HEK293 (cell line): ENCODE measurements at regions not wholly inside any gene's neighbourhood (a gene's known extent, or its start where the extent isn't known, plus 50 kb on each side); places are given as distances from the start of the nearest gene placed in this dataset.

ENCODE experiments used
- CTCF ChIA-PET: fragments of 350-600 bp; formaldehyde crosslinking; extraction: SDS; loops from one replicate; lab custom pipeline; 2021; ENCODE audit warnings: antibody characterized with exemption; lab: Yijun Ruan, JAX
- POLR2A ChIA-PET: fragments of 300-600 bp; formaldehyde crosslinking; extraction: SDS; loops from one replicate; lab custom pipeline; 2020; ENCODE audit warnings: antibody characterized with exemption, inconsistent platforms; lab: Yijun Ruan, JAX
- H3K27ac ChIP-seq: fragments of 200-500 bp; sonication (Bioruptor generic); 2 replicates; pipeline ENCODE4 v1.5.1; 2014; ENCODE audit warnings: low read depth, low read length, control low read depth, inconsistent platforms; ENCODE audit errors: extremely low read depth
- H3K36me3 ChIP-seq, 2 experiments: fragments of 200-500 bp in 1 of 2; sonication (Bioruptor generic) in 1 of 2; 1 replicate in 1 of 2; 2 replicates in 1 of 2; pipeline ENCODE4 v1.5.1; 2014 to 2017; ENCODE audit warnings: inconsistent platforms in 2 of 2, low read length in 2 of 2; ENCODE audit not compliant: control insufficient read depth in 2 of 2, insufficient read depth in 1 of 2
- H3K4me1 ChIP-seq: fragments of 200-500 bp; sonication (Bioruptor generic); 2 replicates; pipeline ENCODE4 v1.5.1; 2014; ENCODE audit warnings: mild to moderate bottlenecking, low read length, inconsistent platforms; ENCODE audit not compliant: control insufficient read depth, insufficient read depth
- H3K4me3 ChIP-seq: 2 replicates; pipeline ENCODE4 v1.5.1; 2011; ENCODE audit warnings: low read depth, mild to moderate bottlenecking, control low read depth, low read length, moderate library complexity
- H3K9me3 ChIP-seq: fragments of 200-500 bp; sonication (Bioruptor generic); 2 replicates; pipeline ENCODE4 v1.5.1; 2014; ENCODE audit warnings: low read depth, low read length, inconsistent platforms; ENCODE audit not compliant: control insufficient read depth, insufficient read depth
- KLF7 ChIP-seq: fragments of 450-650 bp; formaldehyde crosslinking; IDR thresholded peaks from 2 replicates; pipeline ENCODE4 v1.5.1; 2016; ENCODE audit warnings: missing biosample characterization, missing genetic modification characterization, borderline replicate concordance
- KLF8 ChIP-seq: fragments of 450-650 bp; formaldehyde crosslinking; IDR thresholded peaks from 2 replicates; pipeline ENCODE4 v1.5.1; 2016; ENCODE audit warnings: missing biosample characterization, missing genetic modification characterization
- KLF9 ChIP-seq: fragments of 450-650 bp; formaldehyde crosslinking; IDR thresholded peaks from 2 replicates; pipeline ENCODE4 v1.5.1; 2016; ENCODE audit warnings: missing biosample characterization, missing genetic modification characterization, low read depth
- PBX3 ChIP-seq: sonication (generic); formaldehyde crosslinking; IDR thresholded peaks from 2 replicates; pipeline ENCODE4 v1.8.1; 2022; ENCODE audit warnings: mild to moderate bottlenecking, moderate library complexity, missing genetic modification reagents
- SETDB1 ChIP-seq: IDR thresholded peaks from one replicate; pipeline ENCODE4 v1.6.1; 2017; ENCODE audit warnings: mild to moderate bottlenecking, low read length, moderate library complexity, mixed read lengths; ENCODE audit not compliant: insufficient read length
- YY1 ChIP-seq: fragments of 450-650 bp; formaldehyde crosslinking; IDR thresholded peaks from 2 replicates; pipeline ENCODE4 v1.5.1; 2018; ENCODE audit warnings: missing biosample characterization, missing genetic modification characterization
- ZBTB7A ChIP-seq: fragments of 450-650 bp; formaldehyde crosslinking; IDR thresholded peaks from 2 replicates; pipeline ENCODE4 v1.5.1; 2016; ENCODE audit warnings: low read depth, missing biosample characterization, missing genetic modification characterization
- ZNF146 ChIP-seq: fragments of 450-650 bp; formaldehyde crosslinking; IDR thresholded peaks from 2 replicates; pipeline ENCODE4 v1.5.1; 2016; ENCODE audit warnings: missing biosample characterization, missing genetic modification characterization
- ZNF16 ChIP-seq: fragments of 450-650 bp; formaldehyde crosslinking; IDR thresholded peaks from 2 replicates; pipeline ENCODE4 v1.5.1; 2016; ENCODE audit warnings: low read depth, missing biosample characterization, missing genetic modification characterization
- ZNF184 ChIP-seq: fragments of 450-650 bp; IDR thresholded peaks from 2 replicates; pipeline ENCODE4 v1.5.1; 2018; ENCODE audit warnings: missing biosample characterization, mild to moderate bottlenecking, missing genetic modification characterization
- ZNF23 ChIP-seq: fragments of 450-650 bp; formaldehyde crosslinking; IDR thresholded peaks from 2 replicates; pipeline ENCODE4 v1.5.1; 2016; ENCODE audit warnings: missing biosample characterization, missing genetic modification characterization, borderline replicate concordance
- ZNF26 ChIP-seq: fragments of 450-650 bp; formaldehyde crosslinking; IDR thresholded peaks from 2 replicates; pipeline ENCODE4 v1.5.1; 2016; ENCODE audit warnings: missing biosample characterization, missing genetic modification characterization
- ZNF274 ChIP-seq, 2 experiments: fragments of 200-500 bp in 1 of 2; fragments of 450-650 bp in 1 of 2; sonication (Bioruptor generic) in 1 of 2; formaldehyde crosslinking in 1 of 2; IDR thresholded peaks; 2 replicates each; pipeline versions ENCODE4 v1.5.1 to v1.6.1; 2014 to 2016; ENCODE audit warnings: borderline replicate concordance in 1 of 2, inconsistent platforms in 1 of 2, low read length in 1 of 2, missing biosample characterization in 1 of 2, missing genetic modification characterization in 1 of 2
- ZNF302 ChIP-seq: fragments of 450-650 bp; formaldehyde crosslinking; IDR thresholded peaks from 2 replicates; pipeline ENCODE4 v1.5.1; 2016; ENCODE audit warnings: missing biosample characterization, missing genetic modification characterization, low read depth
- ZNF324 ChIP-seq: fragments of 450-650 bp; formaldehyde crosslinking; IDR thresholded peaks from 2 replicates; pipeline ENCODE4 v1.5.1; 2016; ENCODE audit warnings: missing biosample characterization, missing genetic modification characterization
- ZNF449 ChIP-seq: fragments of 450-650 bp; formaldehyde crosslinking; IDR thresholded peaks from 2 replicates; pipeline ENCODE4 v1.5.1; 2017; ENCODE audit warnings: missing biosample characterization, mild to moderate bottlenecking, missing genetic modification characterization, moderate library complexity
- ZNF529 ChIP-seq: fragments of 450-650 bp; formaldehyde crosslinking; IDR thresholded peaks from 2 replicates; pipeline ENCODE4 v1.5.1; 2017; ENCODE audit warnings: missing genetic modification characterization, missing biosample characterization; ENCODE audit not compliant: insufficient replicate concordance
- ZNF548 ChIP-seq: fragments of 450-650 bp; formaldehyde crosslinking; IDR thresholded peaks from 2 replicates; pipeline ENCODE4 v1.5.1; 2016; ENCODE audit warnings: missing biosample characterization, missing genetic modification characterization
- ZNF623 ChIP-seq: fragments of 450-650 bp; formaldehyde crosslinking; IDR thresholded peaks from 2 replicates; pipeline ENCODE4 v1.5.1; 2016; ENCODE audit warnings: missing biosample characterization, missing genetic modification characterization
- ZNF670 ChIP-seq: fragments of 450-650 bp; formaldehyde crosslinking; IDR thresholded peaks from 2 replicates; pipeline ENCODE4 v1.5.1; 2016; ENCODE audit warnings: missing biosample characterization, missing genetic modification characterization, low read depth
- TF ChIP-seq, protein P1 (sequence below): fragments of 450-650 bp; formaldehyde crosslinking; IDR thresholded peaks from 2 replicates; pipeline ENCODE4 v1.5.1; 2016; ENCODE audit warnings: missing biosample characterization, missing genetic modification characterization
- TF ChIP-seq, protein P2 (sequence below): fragments of 450-650 bp; formaldehyde crosslinking; IDR thresholded peaks from 2 replicates; pipeline ENCODE4 v1.5.1; 2016; ENCODE audit warnings: missing biosample characterization, missing genetic modification characterization

DNA sequence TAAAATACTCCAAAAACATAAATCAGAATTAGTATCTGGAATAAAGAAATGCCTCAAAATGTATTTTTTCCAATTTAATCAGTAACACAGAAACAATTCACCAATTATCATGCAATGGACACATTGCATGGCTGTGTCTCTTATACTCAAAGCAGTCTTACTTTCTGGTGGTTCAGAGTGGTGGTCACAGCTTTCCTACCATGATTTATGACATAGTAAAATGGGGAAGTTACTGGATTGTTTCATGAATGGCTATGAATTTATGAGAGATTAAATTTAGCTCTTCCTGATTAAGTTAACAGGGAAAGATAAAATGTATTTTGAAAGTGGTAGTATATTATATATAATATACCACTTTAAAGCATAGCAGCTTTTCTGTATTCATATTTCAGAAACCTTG is 331.5 kb upstream of the MAP3K7 start:
- POLR2A ChIA-PET = no interaction called here
- Histone ChIP-seq H3K4me3 (no peak overlapping the region), H3K9me3 (no peaks in the 10 kb centered on the region; the same call in 1 of the 2 replicates)
- no peak for TF ChIP-seq ZNF548 (tag by site-specific recombination)
- no peak for TF ChIP-seq ZNF529 (tag by site-specific recombination)
- TF ChIP-seq, protein P1, sequence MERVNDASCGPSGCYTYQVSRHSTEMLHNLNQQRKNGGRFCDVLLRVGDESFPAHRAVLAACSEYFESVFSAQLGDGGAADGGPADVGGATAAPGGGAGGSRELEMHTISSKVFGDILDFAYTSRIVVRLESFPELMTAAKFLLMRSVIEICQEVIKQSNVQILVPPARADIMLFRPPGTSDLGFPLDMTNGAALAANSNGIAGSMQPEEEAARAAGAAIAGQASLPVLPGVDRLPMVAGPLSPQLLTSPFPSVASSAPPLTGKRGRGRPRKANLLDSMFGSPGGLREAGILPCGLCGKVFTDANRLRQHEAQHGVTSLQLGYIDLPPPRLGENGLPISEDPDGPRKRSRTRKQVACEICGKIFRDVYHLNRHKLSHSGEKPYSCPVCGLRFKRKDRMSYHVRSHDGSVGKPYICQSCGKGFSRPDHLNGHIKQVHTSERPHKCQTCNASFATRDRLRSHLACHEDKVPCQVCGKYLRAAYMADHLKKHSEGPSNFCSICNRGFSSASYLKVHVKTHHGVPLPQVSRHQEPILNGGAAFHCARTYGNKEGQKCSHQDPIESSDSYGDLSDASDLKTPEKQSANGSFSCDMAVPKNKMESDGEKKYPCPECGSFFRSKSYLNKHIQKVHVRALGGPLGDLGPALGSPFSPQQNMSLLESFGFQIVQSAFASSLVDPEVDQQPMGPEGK = no peak
- no peak for TF ChIP-seq ZBTB7A (tag by site-specific recombination)
- no peak for TF ChIP-seq ZNF274 (IDR thresholded peaks at IDR 0.05; ENCODE audit: low read length)
- no peak for TF ChIP-seq ZNF274 (tag by site-specific recombination; IDR thresholded peaks at IDR 0.05; ENCODE audit: borderline replicate concordance)
- no peak for TF ChIP-seq ZNF26 (tag by site-specific recombination)
- TF ChIP-seq, all 188 proteins: peak for 0
- Histone ChIP-seq H3K4me1 (no peaks in the 10 kb centered on the region), H3K27ac (no peak overlapping the region), H3K36me3 (no peaks in the 10 kb centered on the region)
- CTCF ChIA-PET = interaction anchor here (0.6 kb wide), 1 partner anchor 421 kb away, joined by 3 read pairs; no protein-coding TSS in a partner anchor

GRCh38 chr6:90917376-90917775 is 330.5 kb upstream of the MAP3K7 start:
- ChIA-PET CTCF (no interaction called here), POLR2A (no interaction called here)
- no peak overlapping the region for H3K27ac ChIP-seq
- H3K9me3 ChIP-seq = no peaks in the 10 kb centered on the region; the same call in 1 of the 2 replicates
- no peak overlapping the region for H3K4me3 ChIP-seq
- TF ChIP-seq ZNF302 (tag by site-specific recombination) (no peak), ZNF324 (tag by site-specific recombination) (no peak), SETDB1 (no peak), KLF9 (tag by site-specific recombination) (no peak), ZNF670 (tag by site-specific recombination) (no peak), ZNF146 (tag by site-specific recombination) (no peak), KLF7 (tag by site-specific recombination) (no peak), PBX3 (CRISPR knock-in tag) (no peak), KLF8 (tag by site-specific recombination) (no peak), ZNF184 (tag by site-specific recombination) (no peak), ZNF449 (no peak), YY1 (tag by site-specific recombination) (no peak), ZNF623 (tag by site-specific recombination) (no peak), ZNF16 (tag by site-specific recombination) (no peak), ZNF23 (no peak)
- TF ChIP-seq, protein P2, sequence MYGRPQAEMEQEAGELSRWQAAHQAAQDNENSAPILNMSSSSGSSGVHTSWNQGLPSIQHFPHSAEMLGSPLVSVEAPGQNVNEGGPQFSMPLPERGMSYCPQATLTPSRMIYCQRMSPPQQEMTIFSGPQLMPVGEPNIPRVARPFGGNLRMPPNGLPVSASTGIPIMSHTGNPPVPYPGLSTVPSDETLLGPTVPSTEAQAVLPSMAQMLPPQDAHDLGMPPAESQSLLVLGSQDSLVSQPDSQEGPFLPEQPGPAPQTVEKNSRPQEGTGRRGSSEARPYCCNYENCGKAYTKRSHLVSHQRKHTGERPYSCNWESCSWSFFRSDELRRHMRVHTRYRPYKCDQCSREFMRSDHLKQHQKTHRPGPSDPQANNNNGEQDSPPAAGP (tag by site-specific recombination) = no peak
- peaks cover 2% of the 10 kb centered on the region; the same call in 1 of the 2 replicates for H3K4me1 ChIP-seq
- no peaks in the 10 kb centered on the region for H3K36me3 ChIP-seq
